Fibroblast of the aortic adventitia (primary cell): ENCODE measurements at regions not wholly inside any gene's neighbourhood (a gene's known extent, or its start where the extent isn't known, plus 50 kb on each side); places are given as distances from the start of the nearest gene placed in this dataset.
"Not testable (repeated sequence)": the region's sequence is repeated elsewhere in the genome, so short reads cannot be mapped to it uniquely, and the experiment has no call there.

Experiments used
- DNase-seq: peaks from one replicate; pipeline ENCODE4 v3.0.0-alpha.2; 2010; ENCODE audit warnings: low read depth
- H3K4me3 ChIP-seq: 2 replicates; pipeline ENCODE4 v1.5.1; 2011; ENCODE audit warnings: low read depth, mild to moderate bottlenecking, control low read depth, low read length, moderate library complexity

DNA sequence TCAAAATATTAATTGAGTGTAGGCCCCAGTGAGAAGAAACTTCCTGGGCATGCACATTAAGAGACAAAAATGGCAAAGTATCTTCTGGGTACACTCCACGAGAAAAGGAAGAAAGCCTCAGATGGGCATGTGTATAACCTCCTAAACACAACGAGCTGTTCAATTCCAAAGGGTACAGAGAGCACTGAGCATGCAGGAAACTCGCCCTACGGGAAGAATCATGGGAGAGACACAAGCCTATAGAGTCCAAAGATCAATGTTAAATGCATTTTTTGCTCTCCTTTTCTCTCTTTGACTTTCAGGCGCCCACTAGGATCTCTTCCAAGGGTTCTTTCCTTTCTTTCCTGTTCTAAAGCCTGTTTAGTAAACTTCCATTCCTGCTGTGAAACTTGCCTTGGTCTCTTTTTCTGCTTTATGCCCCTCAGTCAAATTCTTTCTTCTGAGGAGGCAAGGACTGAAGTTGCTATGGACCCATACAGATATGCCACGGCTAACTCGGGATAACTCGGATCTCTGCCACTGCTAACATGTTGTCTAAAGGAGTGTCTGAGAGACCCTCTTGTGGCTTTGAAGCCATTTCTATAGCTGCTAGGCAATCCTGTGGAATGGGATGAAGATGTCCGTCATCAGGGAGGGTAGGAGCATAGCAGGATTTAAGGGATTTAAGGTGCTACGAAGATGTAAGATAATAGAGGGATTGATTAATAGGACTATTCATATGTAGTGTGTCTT, 99.5 kb upstream of the MTLN start:
- not testable (repeated sequence) for H3K4me3 ChIP-seq, DNase-seq

GRCh38 chr2:110310988-110311475, 98.7 kb upstream of the MTLN start:
- H3K4me3 ChIP-seq, DNase-seq: not testable (repeated sequence)

- DNase-seq, H3K4me3 ChIP-seq: not testable (repeated sequence)
Measured at GRCh38 chr2:110308728-110309127, 96.4 kb upstream of the MTLN start.

- not testable (repeated sequence) for DNase-seq, H3K4me3 ChIP-seq
Measured at GRCh38 chr2:110292807-110293206, 80.5 kb upstream of the MTLN start.

- H3K4me3 ChIP-seq, DNase-seq: not testable (repeated sequence)
Measured at GRCh38 chr2:110291909-110292579, 79.7 kb upstream of the MTLN start.

DNA sequence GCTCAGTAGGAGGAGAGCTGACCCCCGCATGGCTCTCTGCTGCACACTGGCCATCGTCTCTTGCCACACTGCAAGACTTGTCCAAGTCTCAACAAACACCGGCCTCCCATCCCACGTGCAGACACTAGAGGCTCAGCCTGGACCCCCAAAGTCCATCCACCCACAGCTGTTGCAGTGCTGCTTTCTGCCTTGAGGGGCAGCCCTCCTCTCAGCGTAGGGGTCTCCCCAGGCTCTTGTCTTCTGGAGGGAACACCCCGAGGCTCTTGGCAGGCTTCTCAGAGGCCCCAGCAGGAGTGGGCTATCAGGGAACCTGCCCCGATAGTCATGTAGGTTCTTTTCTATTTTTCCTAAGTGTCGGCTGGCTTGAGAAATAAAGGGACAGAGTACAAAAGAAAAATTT, 75.5 kb upstream of the MTLN start:
- H3K4me3 ChIP-seq, DNase-seq: not testable (repeated sequence)

DNA sequence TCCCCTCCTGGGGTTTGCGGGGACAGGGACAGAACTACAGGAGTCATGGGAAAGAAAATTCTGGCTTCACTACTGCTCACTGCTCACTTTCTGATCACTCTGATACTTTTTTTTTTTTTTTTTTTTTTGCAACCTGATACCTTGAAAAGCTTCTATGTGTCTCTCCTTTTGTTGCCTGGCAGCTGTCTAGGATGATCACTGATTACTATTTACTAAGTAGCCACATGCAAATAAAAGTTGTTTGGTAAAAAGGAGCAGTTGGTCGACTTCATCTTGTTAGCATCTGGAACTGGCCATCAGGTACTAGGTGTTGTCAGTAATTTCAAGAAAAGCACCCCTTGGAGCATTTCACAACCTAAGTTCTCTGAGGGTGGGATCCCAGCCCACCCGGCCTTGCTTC, 74.9 kb upstream of the MTLN start:
- not testable (repeated sequence) for H3K4me3 ChIP-seq, DNase-seq

- H3K4me3 ChIP-seq, result not testable (repeated sequence)
Measured at GRCh38 chr2:110285002-110285401, 72.7 kb upstream of the MTLN start.

GRCh38 chr2:110280804-110281203, 68.5 kb upstream of the MTLN start:
- not testable (repeated sequence) for H3K4me3 ChIP-seq, DNase-seq

More at GRCh38 chr2:110285002-110285401, 72.7 kb upstream of the MTLN start:
- not testable (repeated sequence) for DNase-seq

DNA sequence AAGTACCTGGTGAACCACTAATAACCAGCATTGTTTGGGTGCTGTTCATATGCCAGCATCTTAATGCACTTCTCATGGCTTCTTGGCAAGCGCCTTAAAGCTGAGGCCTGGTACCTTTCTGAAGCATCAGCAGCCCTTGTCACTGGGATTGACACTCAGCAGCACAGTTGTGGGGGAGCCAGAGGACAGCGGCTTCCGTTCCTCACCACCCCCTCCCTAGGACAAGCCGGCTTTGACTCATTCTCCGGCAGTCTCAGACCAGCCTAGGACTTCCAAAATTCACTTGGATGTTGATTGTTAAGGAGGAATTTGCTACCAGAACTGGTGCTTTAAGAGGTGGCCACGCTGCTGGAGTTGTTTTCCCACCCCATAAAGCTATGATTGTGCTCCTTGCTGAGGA, 64.7 kb upstream of the MTLN start:
- DNase-seq, H3K4me3 ChIP-seq: not testable (repeated sequence)

DNA sequence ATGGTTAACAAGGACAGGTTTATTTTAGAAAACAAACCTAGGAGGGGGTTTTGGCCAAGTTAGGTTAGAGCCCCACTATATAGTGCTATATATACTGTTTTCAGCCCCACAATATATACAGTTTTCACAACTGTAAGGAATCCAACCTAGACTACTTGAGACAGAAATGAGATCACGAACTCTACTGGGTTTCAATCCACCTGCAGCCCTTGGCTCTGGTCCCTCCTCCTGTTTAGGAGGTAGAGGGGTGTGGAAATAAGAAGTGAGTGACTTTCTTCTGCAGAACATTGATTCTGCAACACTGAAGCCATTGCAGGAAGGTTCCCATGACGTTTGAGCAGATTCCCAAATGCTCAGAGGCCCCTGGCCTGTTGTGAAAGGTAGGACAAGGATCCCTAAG, 63.7 kb upstream of the MTLN start:
- H3K4me3 ChIP-seq, DNase-seq: not testable (repeated sequence)

DNA sequence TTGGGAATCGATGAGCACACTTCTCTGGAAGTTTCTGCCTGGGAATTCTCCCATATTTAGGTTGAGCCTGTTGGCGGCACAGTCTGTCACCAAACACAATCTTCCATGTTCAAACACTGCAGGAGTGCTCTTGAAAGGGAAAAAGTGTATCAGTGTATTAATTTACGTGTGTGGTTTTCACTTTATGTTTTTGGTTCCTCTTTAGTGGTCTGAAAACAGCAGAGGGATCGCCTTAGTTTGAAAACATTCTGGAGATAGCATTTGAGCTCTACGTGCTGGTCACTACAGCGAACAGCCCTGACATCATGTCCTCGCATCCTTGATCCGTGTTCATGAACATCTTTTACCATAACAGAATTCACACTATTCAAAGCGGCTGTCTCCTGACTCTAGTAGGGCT, 57.3 kb upstream of the MTLN start:
- not testable (repeated sequence) for DNase-seq, H3K4me3 ChIP-seq

DNA sequence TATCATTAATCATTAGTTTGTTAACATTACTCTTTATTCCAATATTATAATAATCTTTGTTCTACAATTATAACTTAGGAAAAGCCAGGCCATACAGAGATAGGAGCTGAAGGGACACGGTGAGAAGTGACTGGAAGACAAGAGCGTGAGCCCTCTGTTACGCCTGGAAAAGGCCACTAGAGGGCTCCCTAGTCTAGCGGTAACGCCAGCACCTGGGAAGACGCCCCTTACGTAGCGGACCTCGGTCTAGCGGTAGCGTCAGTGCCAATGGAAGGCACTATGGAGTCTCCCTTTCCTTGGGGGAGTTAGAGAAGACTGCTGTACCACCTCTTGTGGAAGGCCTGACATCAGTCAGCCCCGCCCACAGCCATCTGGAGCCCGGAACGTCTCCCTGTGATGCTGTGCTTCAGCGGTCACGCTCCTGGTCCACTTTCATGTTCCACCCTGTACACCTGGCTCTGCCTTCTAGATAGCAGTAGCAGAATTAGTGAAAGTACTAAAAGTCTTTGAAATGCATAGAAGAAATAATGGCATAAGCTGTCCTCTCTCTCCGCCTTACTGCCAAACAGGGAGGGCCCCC, 55.6 kb upstream of the MTLN start:
- not testable (repeated sequence) for DNase-seq, H3K4me3 ChIP-seq

- DNase-seq, H3K4me3 ChIP-seq: not testable (repeated sequence)
Measured at GRCh38 chr2:110264804-110265203, 52.5 kb upstream of the MTLN start.

DNA sequence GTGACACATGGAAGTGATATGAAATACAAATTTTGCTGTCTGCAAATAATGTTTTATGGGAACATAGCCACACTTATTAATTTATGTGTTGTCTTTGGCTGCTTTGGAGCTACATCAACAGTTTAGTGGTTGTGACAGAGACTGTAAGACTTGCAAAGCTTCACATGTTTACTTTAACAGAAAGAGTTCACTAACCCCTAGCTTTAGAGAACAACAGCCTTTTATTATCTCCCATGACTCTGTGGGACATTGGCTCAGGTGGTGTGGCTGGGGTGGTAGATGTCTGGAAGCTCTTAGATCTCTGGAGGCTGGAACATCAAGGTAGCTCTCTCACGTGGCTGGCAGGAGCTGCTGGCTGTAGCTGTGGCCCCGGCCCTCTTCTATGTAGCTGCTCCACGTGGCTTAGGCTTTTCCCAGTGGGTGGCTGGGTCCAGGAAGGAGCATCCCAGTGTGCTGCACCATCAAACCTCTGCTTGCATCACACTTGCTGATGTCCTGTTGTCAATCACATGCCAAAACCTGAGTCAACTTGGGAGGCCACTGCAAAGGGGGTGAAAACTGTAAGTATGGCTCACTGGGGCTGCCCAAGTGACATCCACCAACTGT, 51.8 kb upstream of the MTLN start:
- not testable (repeated sequence) for H3K4me3 ChIP-seq, DNase-seq

DNA sequence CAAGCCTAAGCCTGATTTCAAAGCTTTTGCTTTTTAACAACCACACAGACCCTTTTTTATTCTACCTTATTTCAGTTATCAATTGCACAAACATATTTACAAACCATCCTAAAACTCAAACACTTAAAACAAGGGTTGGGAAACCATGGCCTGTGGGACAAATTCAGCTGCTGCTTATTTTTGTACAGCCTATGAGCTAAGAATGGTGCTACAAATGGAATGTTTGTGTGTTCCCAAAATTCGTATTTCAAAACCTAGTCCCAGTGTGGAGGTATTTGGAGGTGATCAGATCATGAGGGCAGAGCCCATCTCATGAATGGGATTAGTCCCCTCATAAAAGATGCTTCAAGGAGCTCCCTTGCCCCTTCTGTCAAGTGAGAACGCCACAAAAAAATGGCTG, 51.1 kb upstream of the MTLN start:
- DNase-seq, H3K4me3 ChIP-seq: not testable (repeated sequence)
